GM23338 (cell line): ENCODE measurements at regions not wholly inside any gene's neighbourhood (a gene's known extent, or its start where the extent isn't known, plus 50 kb on each side); places are given as distances from the start of the nearest gene placed in this dataset.

Experiments
- ATAC-seq: fragments of 200-7000 bp; cut with Tn5 transposase; 3 replicates; pipeline ENCODE4 v1.9.1; 2020
- DNase-seq: peaks from one replicate; pipeline ENCODE4 v3.0.0-alpha.2; 2015; ENCODE audit warnings: low spot score
- H2AFZ ChIP-seq: fragments of 200-600 bp; sonication (generic); 2 replicates; pipeline ENCODE4 v1.8.0; 2016; ENCODE audit warnings: antibody characterized with exemption, mild to moderate bottlenecking, moderate library complexity
- H3F3A ChIP-seq: fragments of 200-600 bp; sonication (generic); replicated peaks from 2 replicates; pipeline ENCODE4 v1.8.0; 2017; ENCODE audit warnings: antibody characterized with exemption, mixed run types, low read depth
- H3K27ac ChIP-seq: fragments of 200-600 bp; sonication (generic); 2 replicates; pipeline ENCODE4 v1.6.1; 2016; ENCODE audit warnings: low read depth
- H3K27me3 ChIP-seq: fragments of 200-600 bp; sonication (generic); 2 replicates; pipeline ENCODE4 v1.8.0; 2016; ENCODE audit warnings: mild to moderate bottlenecking, mixed run types, moderate library complexity; ENCODE audit not compliant: insufficient read depth
- H3K36me3 ChIP-seq: fragments of 200-600 bp; sonication (generic); 2 replicates; pipeline ENCODE4 v1.8.0; 2016; ENCODE audit warnings: mild to moderate bottlenecking; ENCODE audit not compliant: insufficient read depth
- H3K4me1 ChIP-seq: fragments of 200-600 bp; sonication (generic); 2 replicates; pipeline ENCODE4 v1.8.0; 2016; ENCODE audit warnings: mild to moderate bottlenecking, moderate library complexity; ENCODE audit not compliant: insufficient read depth
- H3K4me2 ChIP-seq: fragments of 200-600 bp; sonication (generic); 2 replicates; pipeline ENCODE4 v1.7.1; 2017; ENCODE audit warnings: mixed run types
- H3K4me3 ChIP-seq: fragments of 200-600 bp; sonication (generic); 2 replicates; pipeline ENCODE4 v1.6.1; 2016; ENCODE audit warnings: mixed run types
- H3K79me2 ChIP-seq: fragments of 200-600 bp; sonication (generic); replicated peaks from 2 replicates; pipeline ENCODE4 v1.8.0; 2017; ENCODE audit warnings: mild to moderate bottlenecking; ENCODE audit not compliant: insufficient read depth
- H3K9me2 ChIP-seq: fragments of 200-600 bp; sonication (generic); 2 replicates; pipeline ENCODE4 v1.8.0; 2017; ENCODE audit not compliant: insufficient read depth
- H4K20me1 ChIP-seq: fragments of 200-600 bp; sonication (generic); replicated peaks from 2 replicates; pipeline ENCODE4 v1.8.0; 2017; ENCODE audit warnings: mild to moderate bottlenecking; ENCODE audit not compliant: insufficient read depth
- H3K27ac Mint-ChIP-seq: 2 replicates; pipeline ENCODE4 v1.8.0; 2020; ENCODE audit warnings: inconsistent platforms, mild to moderate bottlenecking, moderate library complexity, mixed read lengths
- H3K27me3 Mint-ChIP-seq: 3 replicates; pipeline ENCODE4 v1.8.0; 2022; ENCODE audit warnings: low read depth, mild to moderate bottlenecking, moderate library complexity, mixed read lengths, inconsistent platforms; ENCODE audit not compliant: insufficient read depth, poor library complexity
- H3K36me3 Mint-ChIP-seq: 3 replicates; pipeline ENCODE4 v1.8.0; 2021; ENCODE audit warnings: low read depth, mild to moderate bottlenecking, inconsistent platforms, moderate library complexity, mixed read lengths
- H3K4me1 Mint-ChIP-seq: 3 replicates; pipeline ENCODE4 v1.8.0; 2020; ENCODE audit warnings: mild to moderate bottlenecking, inconsistent platforms, mixed read lengths
- H3K4me3 Mint-ChIP-seq: 3 replicates; pipeline ENCODE4 v1.8.0; 2021; ENCODE audit warnings: moderate library complexity, mild to moderate bottlenecking, inconsistent platforms, mixed read lengths
- H3K9me3 Mint-ChIP-seq: 3 replicates; pipeline ENCODE4 v1.8.0; 2020; ENCODE audit warnings: moderate library complexity, mild to moderate bottlenecking, inconsistent platforms, mixed read lengths
- CREB1 ChIP-seq: fragments of 250-450 bp; sonication (Bioruptor Pico); IDR thresholded peaks from 2 replicates; pipeline ENCODE4 v1.5.0; 2020; ENCODE audit warnings: low read depth, mild to moderate bottlenecking, moderate library complexity
- EZH2 ChIP-seq: fragments of 200-600 bp; sonication (generic); IDR thresholded peaks from one replicate; pipeline ENCODE4 v1.8.0; 2017; ENCODE audit warnings: antibody characterized with exemption, mild to moderate bottlenecking, low read depth; ENCODE audit not compliant: unreplicated experiment
- JUNB ChIP-seq: IDR thresholded peaks from one replicate; pipeline ENCODE4 v1.6.1; 2016; ENCODE audit warnings: antibody characterized with exemption; ENCODE audit not compliant: unreplicated experiment
- NANOG ChIP-seq: IDR thresholded peaks from 2 replicates; pipeline ENCODE4 v1.6.1; 2016; ENCODE audit warnings: antibody characterized with exemption, borderline replicate concordance
- POLR2AphosphoS5 ChIP-seq: IDR thresholded peaks from 2 replicates; pipeline ENCODE4 v1.6.1; 2016; ENCODE audit warnings: antibody characterized with exemption, low read depth
- TF ChIP-seq, protein P1 (sequence below): fragments of 250-450 bp; sonication (Bioruptor Pico); IDR thresholded peaks from 2 replicates; pipeline ENCODE4 v1.5.0; 2020; ENCODE audit warnings: mild to moderate bottlenecking, moderate library complexity
- TF ChIP-seq, protein P2 (sequence below): IDR thresholded peaks from 2 replicates; pipeline ENCODE4 v1.6.1; 2016; ENCODE audit warnings: antibody characterized with exemption
- TF ChIP-seq, protein P3 (sequence below): IDR thresholded peaks from one replicate; pipeline ENCODE4 v1.6.1; 2018; ENCODE audit warnings: antibody characterized with exemption; ENCODE audit not compliant: unreplicated experiment

DNA sequence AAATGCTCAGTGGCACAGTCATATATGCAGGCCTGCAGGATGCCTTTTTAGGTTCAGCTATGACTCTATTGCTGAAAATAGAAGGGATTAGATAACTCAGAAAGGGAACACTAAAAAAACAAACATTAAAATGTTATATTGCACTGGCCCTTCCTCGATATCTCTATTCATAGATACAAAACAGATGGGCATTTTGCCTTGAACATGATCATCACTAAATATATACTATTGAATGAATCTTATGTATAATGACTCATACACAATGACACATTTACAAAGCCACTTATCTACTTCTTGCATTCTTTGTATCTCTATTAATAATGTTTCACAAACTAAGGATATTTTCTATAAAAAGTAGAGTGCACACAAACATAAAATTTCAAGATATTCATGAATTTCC is 2352.8 kb upstream of the RAG2 start (continued):
- TF ChIP-seq, protein P1, sequence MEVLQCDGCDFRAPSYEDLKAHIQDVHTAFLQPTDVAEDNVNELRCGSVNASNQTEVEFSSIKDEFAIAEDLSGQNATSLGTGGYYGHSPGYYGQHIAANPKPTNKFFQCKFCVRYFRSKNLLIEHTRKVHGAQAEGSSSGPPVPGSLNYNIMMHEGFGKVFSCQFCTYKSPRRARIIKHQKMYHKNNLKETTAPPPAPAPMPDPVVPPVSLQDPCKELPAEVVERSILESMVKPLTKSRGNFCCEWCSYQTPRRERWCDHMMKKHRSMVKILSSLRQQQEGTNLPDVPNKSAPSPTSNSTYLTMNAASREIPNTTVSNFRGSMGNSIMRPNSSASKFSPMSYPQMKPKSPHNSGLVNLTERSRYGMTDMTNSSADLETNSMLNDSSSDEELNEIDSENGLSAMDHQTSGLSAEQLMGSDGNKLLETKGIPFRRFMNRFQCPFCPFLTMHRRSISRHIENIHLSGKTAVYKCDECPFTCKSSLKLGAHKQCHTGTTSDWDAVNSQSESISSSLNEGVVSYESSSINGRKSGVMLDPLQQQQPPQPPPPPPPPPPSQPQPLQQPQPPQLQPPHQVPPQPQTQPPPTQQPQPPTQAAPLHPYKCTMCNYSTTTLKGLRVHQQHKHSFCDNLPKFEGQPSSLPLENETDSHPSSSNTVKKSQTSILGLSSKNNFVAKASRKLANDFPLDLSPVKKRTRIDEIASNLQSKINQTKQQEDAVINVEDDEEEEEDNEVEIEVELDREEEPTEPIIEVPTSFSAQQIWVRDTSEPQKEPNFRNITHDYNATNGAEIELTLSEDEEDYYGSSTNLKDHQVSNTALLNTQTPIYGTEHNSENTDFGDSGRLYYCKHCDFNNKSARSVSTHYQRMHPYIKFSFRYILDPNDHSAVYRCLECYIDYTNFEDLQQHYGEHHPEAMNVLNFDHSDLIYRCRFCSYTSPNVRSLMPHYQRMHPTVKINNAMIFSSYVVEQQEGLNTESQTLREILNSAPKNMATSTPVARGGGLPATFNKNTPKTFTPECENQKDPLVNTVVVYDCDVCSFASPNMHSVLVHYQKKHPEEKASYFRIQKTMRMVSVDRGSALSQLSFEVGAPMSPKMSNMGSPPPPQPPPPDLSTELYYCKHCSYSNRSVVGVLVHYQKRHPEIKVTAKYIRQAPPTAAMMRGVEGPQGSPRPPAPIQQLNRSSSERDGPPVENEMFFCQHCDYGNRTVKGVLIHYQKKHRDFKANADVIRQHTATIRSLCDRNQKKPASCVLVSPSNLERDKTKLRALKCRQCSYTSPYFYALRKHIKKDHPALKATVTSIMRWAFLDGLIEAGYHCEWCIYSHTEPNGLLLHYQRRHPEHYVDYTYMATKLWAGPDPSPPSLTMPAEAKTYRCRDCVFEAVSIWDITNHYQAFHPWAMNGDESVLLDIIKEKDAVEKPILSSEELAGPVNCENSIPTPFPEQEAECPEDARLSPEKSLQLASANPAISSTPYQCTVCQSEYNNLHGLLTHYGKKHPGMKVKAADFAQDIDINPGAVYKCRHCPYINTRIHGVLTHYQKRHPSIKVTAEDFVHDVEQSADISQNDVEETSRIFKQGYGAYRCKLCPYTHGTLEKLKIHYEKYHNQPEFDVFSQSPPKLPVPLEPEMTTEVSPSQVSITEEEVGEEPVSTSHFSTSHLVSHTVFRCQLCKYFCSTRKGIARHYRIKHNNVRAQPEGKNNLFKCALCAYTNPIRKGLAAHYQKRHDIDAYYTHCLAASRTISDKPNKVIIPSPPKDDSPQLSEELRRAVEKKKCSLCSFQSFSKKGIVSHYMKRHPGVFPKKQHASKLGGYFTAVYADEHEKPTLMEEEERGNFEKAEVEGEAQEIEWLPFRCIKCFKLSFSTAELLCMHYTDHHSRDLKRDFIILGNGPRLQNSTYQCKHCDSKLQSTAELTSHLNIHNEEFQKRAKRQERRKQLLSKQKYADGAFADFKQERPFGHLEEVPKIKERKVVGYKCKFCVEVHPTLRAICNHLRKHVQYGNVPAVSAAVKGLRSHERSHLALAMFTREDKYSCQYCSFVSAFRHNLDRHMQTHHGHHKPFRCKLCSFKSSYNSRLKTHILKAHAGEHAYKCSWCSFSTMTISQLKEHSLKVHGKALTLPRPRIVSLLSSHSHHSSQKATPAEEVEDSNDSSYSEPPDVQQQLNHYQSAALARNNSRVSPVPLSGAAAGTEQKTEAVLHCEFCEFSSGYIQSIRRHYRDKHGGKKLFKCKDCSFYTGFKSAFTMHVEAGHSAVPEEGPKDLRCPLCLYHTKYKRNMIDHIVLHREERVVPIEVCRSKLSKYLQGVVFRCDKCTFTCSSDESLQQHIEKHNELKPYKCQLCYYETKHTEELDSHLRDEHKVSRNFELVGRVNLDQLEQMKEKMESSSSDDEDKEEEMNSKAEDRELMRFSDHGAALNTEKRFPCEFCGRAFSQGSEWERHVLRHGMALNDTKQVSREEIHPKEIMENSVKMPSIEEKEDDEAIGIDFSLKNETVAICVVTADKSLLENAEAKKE (CRISPR knock-in tag), result no peak
- no peak for TF ChIP-seq POLR2AphosphoS5
- no peak for TF ChIP-seq CREB1
- TF ChIP-seq, protein P2, sequence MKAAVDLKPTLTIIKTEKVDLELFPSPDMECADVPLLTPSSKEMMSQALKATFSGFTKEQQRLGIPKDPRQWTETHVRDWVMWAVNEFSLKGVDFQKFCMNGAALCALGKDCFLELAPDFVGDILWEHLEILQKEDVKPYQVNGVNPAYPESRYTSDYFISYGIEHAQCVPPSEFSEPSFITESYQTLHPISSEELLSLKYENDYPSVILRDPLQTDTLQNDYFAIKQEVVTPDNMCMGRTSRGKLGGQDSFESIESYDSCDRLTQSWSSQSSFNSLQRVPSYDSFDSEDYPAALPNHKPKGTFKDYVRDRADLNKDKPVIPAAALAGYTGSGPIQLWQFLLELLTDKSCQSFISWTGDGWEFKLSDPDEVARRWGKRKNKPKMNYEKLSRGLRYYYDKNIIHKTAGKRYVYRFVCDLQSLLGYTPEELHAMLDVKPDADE, result no peak

DNA sequence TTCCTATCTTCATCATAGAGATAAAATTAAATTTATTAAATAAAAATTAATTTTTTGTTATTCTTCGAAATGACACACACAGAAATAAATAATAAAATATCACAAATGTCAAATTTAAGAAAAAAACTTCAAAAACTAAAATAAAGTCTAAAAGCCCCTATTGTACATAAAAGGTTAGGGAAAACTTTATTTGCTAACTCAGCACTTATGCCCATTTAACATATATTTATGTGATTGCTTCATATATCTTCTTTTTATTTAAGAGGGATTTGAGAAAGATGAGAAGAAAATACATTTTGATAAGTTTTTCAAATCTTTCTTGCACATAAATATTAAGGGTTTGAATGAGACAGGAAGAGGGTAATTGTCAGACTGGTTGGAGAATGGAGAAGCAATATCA is 2350.4 kb upstream of the RAG2 start:
- H3K27ac ChIP-seq, result no peak overlapping the region
- no peaks in the 10 kb centered on the region for H3F3A ChIP-seq
- H3K79me2 ChIP-seq, result no peaks in the 10 kb centered on the region
- Mint-ChIP-seq H3K4me3 (no peak overlapping the region), H3K36me3 (peaks cover 5% of the 10 kb centered on the region; the same call in 2 of the 3 replicates), H3K9me3 (peaks cover 24% of the 10 kb centered on the region), H3K27me3 (no peaks in the 10 kb centered on the region), H3K4me1 (no peaks in the 10 kb centered on the region), H3K27ac (no peak overlapping the region)
- no peak overlapping the region for H2AFZ ChIP-seq
- no peaks in the 10 kb centered on the region for H3K27me3 ChIP-seq
- DNase-seq (no peak), ATAC-seq (no peak)
- peaks cover 2% of the 10 kb centered on the region for H3K36me3 ChIP-seq
- H3K4me1 ChIP-seq, result no peaks in the 10 kb centered on the region
- H3K4me3 ChIP-seq, result no peak overlapping the region
- no peaks in the 10 kb centered on the region for H3K9me2 ChIP-seq
- no peaks in the 10 kb centered on the region for H4K20me1 ChIP-seq
- H3K4me2 ChIP-seq, result no peak overlapping the region
- TF ChIP-seq CREB1 (no peak), POLR2AphosphoS5 (no peak), NANOG (no peak), EZH2 (no peak), JUNB (no peak)
- TF ChIP-seq, protein P2, result no peak
- TF ChIP-seq, protein P3, sequence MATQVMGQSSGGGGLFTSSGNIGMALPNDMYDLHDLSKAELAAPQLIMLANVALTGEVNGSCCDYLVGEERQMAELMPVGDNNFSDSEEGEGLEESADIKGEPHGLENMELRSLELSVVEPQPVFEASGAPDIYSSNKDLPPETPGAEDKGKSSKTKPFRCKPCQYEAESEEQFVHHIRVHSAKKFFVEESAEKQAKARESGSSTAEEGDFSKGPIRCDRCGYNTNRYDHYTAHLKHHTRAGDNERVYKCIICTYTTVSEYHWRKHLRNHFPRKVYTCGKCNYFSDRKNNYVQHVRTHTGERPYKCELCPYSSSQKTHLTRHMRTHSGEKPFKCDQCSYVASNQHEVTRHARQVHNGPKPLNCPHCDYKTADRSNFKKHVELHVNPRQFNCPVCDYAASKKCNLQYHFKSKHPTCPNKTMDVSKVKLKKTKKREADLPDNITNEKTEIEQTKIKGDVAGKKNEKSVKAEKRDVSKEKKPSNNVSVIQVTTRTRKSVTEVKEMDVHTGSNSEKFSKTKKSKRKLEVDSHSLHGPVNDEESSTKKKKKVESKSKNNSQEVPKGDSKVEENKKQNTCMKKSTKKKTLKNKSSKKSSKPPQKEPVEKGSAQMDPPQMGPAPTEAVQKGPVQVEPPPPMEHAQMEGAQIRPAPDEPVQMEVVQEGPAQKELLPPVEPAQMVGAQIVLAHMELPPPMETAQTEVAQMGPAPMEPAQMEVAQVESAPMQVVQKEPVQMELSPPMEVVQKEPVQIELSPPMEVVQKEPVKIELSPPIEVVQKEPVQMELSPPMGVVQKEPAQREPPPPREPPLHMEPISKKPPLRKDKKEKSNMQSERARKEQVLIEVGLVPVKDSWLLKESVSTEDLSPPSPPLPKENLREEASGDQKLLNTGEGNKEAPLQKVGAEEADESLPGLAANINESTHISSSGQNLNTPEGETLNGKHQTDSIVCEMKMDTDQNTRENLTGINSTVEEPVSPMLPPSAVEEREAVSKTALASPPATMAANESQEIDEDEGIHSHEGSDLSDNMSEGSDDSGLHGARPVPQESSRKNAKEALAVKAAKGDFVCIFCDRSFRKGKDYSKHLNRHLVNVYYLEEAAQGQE, result no peak
